ENCODE measurements at regions not wholly inside any gene's neighbourhood (a gene's known extent, or its start where the extent isn't known, plus 50 kb on each side); places are given as distances from the start of the nearest gene placed in this dataset.

- Histone ChIP-seq H3K4me1 (ENCODE audit: control insufficient read depth, extremely low read depth, insufficient read depth, low read length) (no peaks in the 10 kb centered on the region), H3K4me2 (ENCODE audit: extremely low read depth, insufficient read depth, low read length) (no peak overlapping the region), H2AFZ (ENCODE audit: low read length) (no peak overlapping the region), H3K9me3 (ENCODE audit: control insufficient read depth, insufficient read depth, low read depth, low read length) (no peaks in the 10 kb centered on the region), H4K20me1 (ENCODE audit: control insufficient read depth, extremely low read depth, insufficient read depth, low read length) (no peaks in the 10 kb centered on the region), H3K79me2 (ENCODE audit: control insufficient read depth, insufficient read depth, low read length) (no peaks in the 10 kb centered on the region), H3K4me3 (replicated peaks in 1 of 4; ENCODE audit: control extremely low read depth in 1 of 4, insufficient read depth in 1 of 4, low read depth in 3 of 4, low read length in 4 of 4) (no peak overlapping the region), H3K36me3 (ENCODE audit: control insufficient read depth, insufficient read depth, low read length) (no peaks in the 10 kb centered on the region), H3K9ac (ENCODE audit: insufficient read depth, low read length) (no peak overlapping the region), H3K27ac (ENCODE audit: insufficient read depth, low read length) (no peak overlapping the region), H3K27me3 (ENCODE audit: control insufficient read depth, insufficient read depth, low read length) (no peaks in the 10 kb centered on the region)
- TF ChIP-seq, protein P1, sequence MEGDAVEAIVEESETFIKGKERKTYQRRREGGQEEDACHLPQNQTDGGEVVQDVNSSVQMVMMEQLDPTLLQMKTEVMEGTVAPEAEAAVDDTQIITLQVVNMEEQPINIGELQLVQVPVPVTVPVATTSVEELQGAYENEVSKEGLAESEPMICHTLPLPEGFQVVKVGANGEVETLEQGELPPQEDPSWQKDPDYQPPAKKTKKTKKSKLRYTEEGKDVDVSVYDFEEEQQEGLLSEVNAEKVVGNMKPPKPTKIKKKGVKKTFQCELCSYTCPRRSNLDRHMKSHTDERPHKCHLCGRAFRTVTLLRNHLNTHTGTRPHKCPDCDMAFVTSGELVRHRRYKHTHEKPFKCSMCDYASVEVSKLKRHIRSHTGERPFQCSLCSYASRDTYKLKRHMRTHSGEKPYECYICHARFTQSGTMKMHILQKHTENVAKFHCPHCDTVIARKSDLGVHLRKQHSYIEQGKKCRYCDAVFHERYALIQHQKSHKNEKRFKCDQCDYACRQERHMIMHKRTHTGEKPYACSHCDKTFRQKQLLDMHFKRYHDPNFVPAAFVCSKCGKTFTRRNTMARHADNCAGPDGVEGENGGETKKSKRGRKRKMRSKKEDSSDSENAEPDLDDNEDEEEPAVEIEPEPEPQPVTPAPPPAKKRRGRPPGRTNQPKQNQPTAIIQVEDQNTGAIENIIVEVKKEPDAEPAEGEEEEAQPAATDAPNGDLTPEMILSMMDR (conservative IDR thresholded peaks at IDR 0.05 in 1 of 2, IDR thresholded peaks at IDR 0.05 in 1 of 2; ENCODE audit: low read depth in 1 of 2, low read length in 2 of 2): no peak
- no peak for TF ChIP-seq EZH2 (IDR thresholded peaks at IDR 0.05; ENCODE audit: low read length, missing control alignments)
- no peak for DNase-seq (ENCODE audit: low read depth in 2 of 2)
Measured at GRCh38 chr4:82215039-82215438, 158.8 kb downstream of the HNRNPD start.

GRCh38 chr4:82213485-82214417, 160.0 kb downstream of the HNRNPD start:
- Histone ChIP-seq H3K9ac (ENCODE audit: insufficient read depth, low read length) (no peak overlapping the region), H3K79me2 (ENCODE audit: control insufficient read depth, insufficient read depth, low read length) (no peaks in the 10 kb centered on the region), H3K4me3 (replicated peaks in 1 of 4; ENCODE audit: control extremely low read depth in 1 of 4, insufficient read depth in 1 of 4, low read depth in 3 of 4, low read length in 4 of 4) (no peak overlapping the region), H3K27me3 (ENCODE audit: control insufficient read depth, insufficient read depth, low read length) (no peaks in the 10 kb centered on the region), H2AFZ (ENCODE audit: low read length) (no peak overlapping the region), H3K4me1 (ENCODE audit: control insufficient read depth, extremely low read depth, insufficient read depth, low read length) (no peaks in the 10 kb centered on the region), H3K27ac (ENCODE audit: insufficient read depth, low read length) (no peak overlapping the region), H3K4me2 (ENCODE audit: extremely low read depth, insufficient read depth, low read length) (no peak overlapping the region), H3K36me3 (ENCODE audit: control insufficient read depth, insufficient read depth, low read length) (no peaks in the 10 kb centered on the region), H3K9me3 (ENCODE audit: control insufficient read depth, insufficient read depth, low read depth, low read length) (no peaks in the 10 kb centered on the region), H4K20me1 (ENCODE audit: control insufficient read depth, extremely low read depth, insufficient read depth, low read length) (no peaks in the 10 kb centered on the region)
- DNase-seq (ENCODE audit: low read depth in 2 of 2): no peak
- TF ChIP-seq EZH2 (IDR thresholded peaks at IDR 0.05; ENCODE audit: low read length, missing control alignments): no peak
- TF ChIP-seq, protein P1 (conservative IDR thresholded peaks at IDR 0.05 in 1 of 2, IDR thresholded peaks at IDR 0.05 in 1 of 2; ENCODE audit: low read depth in 1 of 2, low read length in 2 of 2): no peak

GRCh38 chr4:82201805-82202641, 171.8 kb downstream of the HNRNPD start:
- peak; percentile 20 to 45 for DNase-seq (ENCODE audit: low read depth in 2 of 2)
- TF ChIP-seq, protein P1 (conservative IDR thresholded peaks at IDR 0.05 in 1 of 2, IDR thresholded peaks at IDR 0.05 in 1 of 2; ENCODE audit: low read depth in 1 of 2, low read length in 2 of 2): peak; percentile 48 to 64
- TF ChIP-seq EZH2 (IDR thresholded peaks at IDR 0.05; ENCODE audit: low read length, missing control alignments): no peak
- H3K9ac ChIP-seq (ENCODE audit: insufficient read depth, low read length): no peak overlapping the region

More at GRCh38 chr4:82201805-82202641, 171.8 kb downstream of the HNRNPD start:
- H3K9me3 ChIP-seq (ENCODE audit: control insufficient read depth, insufficient read depth, low read depth, low read length): no peaks in the 10 kb centered on the region
- no peaks in the 10 kb centered on the region for H3K4me1 ChIP-seq (ENCODE audit: control insufficient read depth, extremely low read depth, insufficient read depth, low read length)
- no peak overlapping the region for H3K27ac ChIP-seq (ENCODE audit: insufficient read depth, low read length)
- no peak overlapping the region for H3K4me3 ChIP-seq (replicated peaks in 1 of 4; ENCODE audit: control extremely low read depth in 1 of 4, insufficient read depth in 1 of 4, low read depth in 3 of 4, low read length in 4 of 4)
- no peak overlapping the region for H3K4me2 ChIP-seq (ENCODE audit: extremely low read depth, insufficient read depth, low read length)
- H3K79me2 ChIP-seq (ENCODE audit: control insufficient read depth, insufficient read depth, low read length): no peaks in the 10 kb centered on the region
- no peaks in the 10 kb centered on the region for H3K36me3 ChIP-seq (ENCODE audit: control insufficient read depth, insufficient read depth, low read length)
- no peaks in the 10 kb centered on the region for H4K20me1 ChIP-seq (ENCODE audit: control insufficient read depth, extremely low read depth, insufficient read depth, low read length)
- H3K27me3 ChIP-seq (ENCODE audit: control insufficient read depth, insufficient read depth, low read length): no peaks in the 10 kb centered on the region
- H2AFZ ChIP-seq (ENCODE audit: low read length): no peak overlapping the region
